ENCODE measurements at regions not wholly inside any gene's neighbourhood (a gene's known extent, or its start where the extent isn't known, plus 50 kb on each side); places are given as distances from the start of the nearest gene placed in this dataset.

DNA sequence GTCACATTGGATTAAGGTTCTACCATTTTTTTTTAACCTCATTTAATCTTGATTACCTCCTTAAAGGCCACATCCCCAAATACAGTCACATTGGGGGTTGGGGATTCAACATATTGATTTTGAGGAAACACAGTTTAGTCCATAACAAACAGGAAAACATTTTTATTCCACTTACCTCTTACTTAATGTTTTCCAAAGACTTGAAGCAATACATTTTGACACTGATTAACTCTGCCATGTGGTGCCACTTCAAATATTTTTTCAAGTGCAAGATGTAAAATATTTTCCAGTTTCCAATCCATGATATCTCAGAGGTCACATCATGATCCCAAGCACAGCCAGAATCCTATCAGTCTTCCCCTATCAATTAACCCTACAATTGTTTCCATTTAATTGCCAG is 548.0 kb downstream of the CSNK1G3 start (continued):
- TF ChIP-seq, protein P1, sequence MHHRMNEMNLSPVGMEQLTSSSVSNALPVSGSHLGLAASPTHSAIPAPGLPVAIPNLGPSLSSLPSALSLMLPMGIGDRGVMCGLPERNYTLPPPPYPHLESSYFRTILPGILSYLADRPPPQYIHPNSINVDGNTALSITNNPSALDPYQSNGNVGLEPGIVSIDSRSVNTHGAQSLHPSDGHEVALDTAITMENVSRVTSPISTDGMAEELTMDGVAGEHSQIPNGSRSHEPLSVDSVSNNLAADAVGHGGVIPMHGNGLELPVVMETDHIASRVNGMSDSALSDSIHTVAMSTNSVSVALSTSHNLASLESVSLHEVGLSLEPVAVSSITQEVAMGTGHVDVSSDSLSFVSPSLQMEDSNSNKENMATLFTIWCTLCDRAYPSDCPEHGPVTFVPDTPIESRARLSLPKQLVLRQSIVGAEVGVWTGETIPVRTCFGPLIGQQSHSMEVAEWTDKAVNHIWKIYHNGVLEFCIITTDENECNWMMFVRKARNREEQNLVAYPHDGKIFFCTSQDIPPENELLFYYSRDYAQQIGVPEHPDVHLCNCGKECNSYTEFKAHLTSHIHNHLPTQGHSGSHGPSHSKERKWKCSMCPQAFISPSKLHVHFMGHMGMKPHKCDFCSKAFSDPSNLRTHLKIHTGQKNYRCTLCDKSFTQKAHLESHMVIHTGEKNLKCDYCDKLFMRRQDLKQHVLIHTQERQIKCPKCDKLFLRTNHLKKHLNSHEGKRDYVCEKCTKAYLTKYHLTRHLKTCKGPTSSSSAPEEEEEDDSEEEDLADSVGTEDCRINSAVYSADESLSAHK (CRISPR knock-in tag; IDR thresholded peaks at IDR 0.05; ENCODE audit: borderline replicate concordance): no peak
- TF ChIP-seq PAWR (CRISPR knock-in tag; IDR thresholded peaks at IDR 0.05; ENCODE audit: borderline replicate concordance) (no peak), ZSCAN30 (CRISPR knock-in tag; IDR thresholded peaks at IDR 0.05) (no peak), FOXC1 (CRISPR knock-in tag; IDR thresholded peaks at IDR 0.05; ENCODE audit: borderline replicate concordance) (no peak), ZNF775 (CRISPR knock-in tag; IDR thresholded peaks at IDR 0.05; ENCODE audit: borderline replicate concordance) (no peak), ZBTB7B (CRISPR knock-in tag; IDR thresholded peaks at IDR 0.05) (no peak), HMG20B (CRISPR knock-in tag; conservative IDR thresholded peaks at IDR 0.05) (no peak), KLF9 (CRISPR knock-in tag; IDR thresholded peaks at IDR 0.05; ENCODE audit: low read depth) (no peak), STAG1 (CRISPR knock-in tag; IDR thresholded peaks at IDR 0.05) (no peak)
- TF ChIP-seq, protein P2, sequence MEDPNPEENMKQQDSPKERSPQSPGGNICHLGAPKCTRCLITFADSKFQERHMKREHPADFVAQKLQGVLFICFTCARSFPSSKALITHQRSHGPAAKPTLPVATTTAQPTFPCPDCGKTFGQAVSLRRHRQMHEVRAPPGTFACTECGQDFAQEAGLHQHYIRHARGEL (CRISPR knock-in tag; IDR thresholded peaks at IDR 0.05): no peak

DNA sequence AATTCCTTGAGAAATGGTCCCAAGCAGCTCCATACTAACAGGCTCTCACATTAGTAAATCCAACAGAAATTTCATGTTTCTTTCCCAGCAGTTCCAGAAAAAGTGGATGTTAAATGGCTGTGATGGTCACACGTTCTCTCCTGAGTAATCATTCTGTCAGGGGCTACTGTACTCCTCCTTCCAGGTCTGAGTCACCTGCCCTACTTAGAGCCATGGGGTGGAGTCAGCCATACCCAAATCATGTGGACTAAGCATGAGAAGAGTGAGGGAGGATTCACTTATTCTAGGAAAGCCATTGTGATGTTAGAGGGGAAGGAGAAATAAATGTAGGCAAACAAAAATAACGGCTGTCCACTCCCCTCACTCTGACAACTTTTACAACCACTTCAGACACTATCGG is 547.2 kb downstream of the CSNK1G3 start:
- POLR2A ChIA-PET: no interaction called here
- CTCF ChIA-PET (ENCODE audit: low intra/inter-chr PET ratio, low total read pairs): no interaction called here
- no peak overlapping the region for H3K9ac ChIP-seq (ENCODE audit: insufficient read depth, low read depth, low read length)

More for the DNA sequence above, 547.2 kb downstream of the CSNK1G3 start:
- no peaks in the 10 kb centered on the region for H4K20me1 ChIP-seq (ENCODE audit: insufficient read depth, low read length)
- H3K9me3 ChIP-seq (ENCODE audit: low read length): peaks cover 6% of the 10 kb centered on the region
- WGBS (ENCODE audit: low lambda C conversion rate): 40% methylated on average over 3 of the region's 3 CpGs
- H3K27me3 ChIP-seq (ENCODE audit: control insufficient read depth in 1 of 2, insufficient read depth in 2 of 2, low read length in 2 of 2): no peaks in the 10 kb centered on the region
- no peak overlapping the region for H2AFZ ChIP-seq (ENCODE audit: low read length)
- TF ChIP-seq KAT2B (IDR thresholded peaks at IDR 0.05; ENCODE audit: borderline replicate concordance, low read depth, low read length) (no peak), HOXA3 (CRISPR knock-in tag; IDR thresholded peaks at IDR 0.05) (no peak), SNRNP70 (IDR thresholded peaks at IDR 0.05; ENCODE audit: low read depth, low read length) (no peak)
- no peaks in the 10 kb centered on the region for H3K79me2 ChIP-seq (ENCODE audit: insufficient read depth, low read length)
- H3K27ac ChIP-seq (ENCODE audit: extremely low read length, insufficient read depth, low read length): no peak overlapping the region
- H3K4me1 ChIP-seq (ENCODE audit: insufficient read depth, low read length): no peaks in the 10 kb centered on the region
- no peaks in the 10 kb centered on the region for H3K36me3 ChIP-seq (replicated peaks in 1 of 2; ENCODE audit: control insufficient read depth in 1 of 2, insufficient read depth in 2 of 2, low read length in 2 of 2)
- BruUV-seq (replicated peaks): no TSS peak
- in situ Hi-C loops (cut with HindIII; ENCODE audit: extremely low pct_ligation_motif_present, low pct_unique_long_range_greater_than_20kb) (no loop called here), intact Hi-C loops (cut with micrococcal nuclease; ENCODE audit: unreplicated experiment) (no loop called here)
- DNase-seq (ENCODE audit: low spot score) (no peak), FAIRE-seq (no peak), ATAC-seq (no peak)
- no peak overlapping the region for H3K4me3 ChIP-seq (replicated peaks in 1 of 3; ENCODE audit: insufficient read depth in 1 of 3, low read depth in 2 of 3, low read length in 3 of 3)
- H3K4me2 ChIP-seq (ENCODE audit: low read depth, low read length): no peak overlapping the region
